ENCODE measurements at regions not wholly inside any gene's neighbourhood (a gene's known extent, or its start where the extent isn't known, plus 50 kb on each side); places are given as distances from the start of the nearest gene placed in this dataset.

DNA sequence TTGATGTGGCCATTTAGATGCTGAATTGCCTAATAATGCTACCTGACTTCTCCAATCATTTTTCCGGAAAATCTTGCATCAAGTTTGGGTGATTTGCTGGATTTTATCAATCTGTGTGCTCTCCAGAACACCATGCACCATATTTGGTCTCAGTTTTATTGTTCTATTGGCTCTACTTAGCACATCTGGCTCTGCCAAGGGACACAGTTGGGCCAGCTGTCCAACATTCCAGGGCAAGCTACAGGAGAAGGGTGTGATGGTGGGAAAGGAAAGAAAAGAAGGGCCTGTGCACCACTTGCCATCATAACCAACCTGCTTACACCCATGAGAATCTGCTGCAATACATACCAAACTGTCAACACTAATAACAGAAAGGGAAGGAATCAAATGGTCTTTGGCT is 90.2 kb upstream of the NFIA start:
- TF ChIP-seq, protein P1, sequence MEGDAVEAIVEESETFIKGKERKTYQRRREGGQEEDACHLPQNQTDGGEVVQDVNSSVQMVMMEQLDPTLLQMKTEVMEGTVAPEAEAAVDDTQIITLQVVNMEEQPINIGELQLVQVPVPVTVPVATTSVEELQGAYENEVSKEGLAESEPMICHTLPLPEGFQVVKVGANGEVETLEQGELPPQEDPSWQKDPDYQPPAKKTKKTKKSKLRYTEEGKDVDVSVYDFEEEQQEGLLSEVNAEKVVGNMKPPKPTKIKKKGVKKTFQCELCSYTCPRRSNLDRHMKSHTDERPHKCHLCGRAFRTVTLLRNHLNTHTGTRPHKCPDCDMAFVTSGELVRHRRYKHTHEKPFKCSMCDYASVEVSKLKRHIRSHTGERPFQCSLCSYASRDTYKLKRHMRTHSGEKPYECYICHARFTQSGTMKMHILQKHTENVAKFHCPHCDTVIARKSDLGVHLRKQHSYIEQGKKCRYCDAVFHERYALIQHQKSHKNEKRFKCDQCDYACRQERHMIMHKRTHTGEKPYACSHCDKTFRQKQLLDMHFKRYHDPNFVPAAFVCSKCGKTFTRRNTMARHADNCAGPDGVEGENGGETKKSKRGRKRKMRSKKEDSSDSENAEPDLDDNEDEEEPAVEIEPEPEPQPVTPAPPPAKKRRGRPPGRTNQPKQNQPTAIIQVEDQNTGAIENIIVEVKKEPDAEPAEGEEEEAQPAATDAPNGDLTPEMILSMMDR (conservative IDR thresholded peaks at IDR 0.05; ENCODE audit: low read depth, low read length): no peak
- no peak for TF ChIP-seq EZH2 (IDR thresholded peaks at IDR 0.05; ENCODE audit: borderline replicate concordance, low read depth, low read length, poor library complexity, severe bottlenecking)

All from A673 (cell line).